ENCODE measurements at regions not wholly inside any gene's neighbourhood (a gene's known extent, or its start where the extent isn't known, plus 50 kb on each side); places are given as distances from the start of the nearest gene placed in this dataset.

- TF ChIP-seq CTCF (IDR thresholded peaks at IDR 0.05; ENCODE audit: insufficient read depth, low read depth, low read length): no peak
- no peak overlapping the region for H3K4me3 ChIP-seq (ENCODE audit: low read depth, low read length)
- DNase-seq (ENCODE audit: low read depth): no peak
Observed at GRCh38 chr3:69456631-69457030, 70.7 kb upstream of the FRMD4B start.

- no peak overlapping the region for H3K4me3 ChIP-seq (ENCODE audit: low read depth, low read length)
- no peak for TF ChIP-seq CTCF (IDR thresholded peaks at IDR 0.05; ENCODE audit: insufficient read depth, low read depth, low read length)
- no peak for DNase-seq (ENCODE audit: low read depth)
Observed at GRCh38 chr3:69454204-69454787, 68.4 kb upstream of the FRMD4B start.

- H3K4me3 ChIP-seq (ENCODE audit: low read depth, low read length): no peak overlapping the region
- TF ChIP-seq CTCF (IDR thresholded peaks at IDR 0.05; ENCODE audit: insufficient read depth, low read depth, low read length): no peak
Observed at GRCh38 chr3:69452295-69452694, 66.4 kb upstream of the FRMD4B start.

GRCh38 chr3:69451594-69451993 is 65.7 kb upstream of the FRMD4B start:
- TF ChIP-seq CTCF (IDR thresholded peaks at IDR 0.05; ENCODE audit: insufficient read depth, low read depth, low read length): peak; percentile 16
- DNase-seq (ENCODE audit: low read depth): no peak
- H3K4me3 ChIP-seq (ENCODE audit: low read depth, low read length): no peak overlapping the region

More at GRCh38 chr3:69452295-69452694, 66.4 kb upstream of the FRMD4B start:
- no peak for DNase-seq (ENCODE audit: low read depth)

- H3K4me3 ChIP-seq (ENCODE audit: low read depth, low read length): no peak overlapping the region
- no peak for TF ChIP-seq CTCF (IDR thresholded peaks at IDR 0.05; ENCODE audit: insufficient read depth, low read depth, low read length)
- DNase-seq (ENCODE audit: low read depth): no peak
Observed at GRCh38 chr3:69448877-69449276, 63.0 kb upstream of the FRMD4B start.

- DNase-seq (ENCODE audit: low read depth): no peak
- H3K4me3 ChIP-seq (ENCODE audit: low read depth, low read length): no peak overlapping the region
- TF ChIP-seq CTCF (IDR thresholded peaks at IDR 0.05; ENCODE audit: insufficient read depth, low read depth, low read length): no peak
Observed at GRCh38 chr3:69446402-69447072, 60.6 kb upstream of the FRMD4B start.
